SK-N-MC (cell line): ENCODE measurements at regions not wholly inside any gene's neighbourhood (a gene's known extent, or its start where the extent isn't known, plus 50 kb on each side); places are given as distances from the start of the nearest gene placed in this dataset.

Source experiments
- DNase-seq: peaks from one replicate; pipeline ENCODE4 v3.0.0-alpha.2; 2011; ENCODE audit warnings: low read depth, low spot score
- H3K27ac ChIP-seq: fragments of 200-600 bp; sonication (generic); 2 replicates; pipeline ENCODE4 v1.5.1; 2016; ENCODE audit warnings: mixed run types
- H3K36me3 ChIP-seq: fragments of 200-600 bp; sonication (generic); 2 replicates; pipeline ENCODE4 v1.6.1; 2017; ENCODE audit warnings: antibody characterized with exemption, low read length, mixed read lengths; ENCODE audit not compliant: insufficient read depth
- H3K4me3 ChIP-seq: fragments of 200-600 bp; sonication (generic); 2 replicates; pipeline ENCODE4 v1.5.1; 2016
- H3K9ac ChIP-seq: fragments of 200-600 bp; sonication (generic); 2 replicates; pipeline ENCODE4 v1.8.0; 2017; ENCODE audit warnings: mixed run types, mixed read lengths; ENCODE audit not compliant: insufficient read length
- H3K9me3 ChIP-seq: fragments of 200-600 bp; sonication (generic); 2 replicates; pipeline ENCODE4 v1.6.1; 2017; ENCODE audit warnings: low read depth, mild to moderate bottlenecking, antibody characterized with exemption, low read length, moderate library complexity, mixed read lengths
- EZH2 ChIP-seq: fragments of 200-600 bp; sonication (generic); IDR thresholded peaks from one replicate; pipeline ENCODE4 v1.6.1; 2017; ENCODE audit warnings: antibody characterized with exemption
- FOXP2 ChIP-seq: optimal IDR thresholded peaks from 2 replicates; pipeline ENCODE3; 2011; ENCODE audit warnings: mild to moderate bottlenecking, moderate library complexity; ENCODE audit not compliant: insufficient read depth; ENCODE audit errors: extremely low read length, control extremely low read depth
- POLR2AphosphoS5 ChIP-seq: IDR thresholded peaks from 2 replicates; pipeline ENCODE4 v1.6.1; 2012; ENCODE audit warnings: mild to moderate bottlenecking, low read depth, low read length, borderline replicate concordance

GRCh38 chr4:41839916-41840854, 91.7 kb upstream of the PHOX2B start:
- no peaks in the 10 kb centered on the region for H3K9me3 ChIP-seq
- no peak for TF ChIP-seq EZH2
- no peak for TF ChIP-seq FOXP2
- TF ChIP-seq POLR2AphosphoS5: no peak
- H3K9ac ChIP-seq: no peak overlapping the region
- no peaks in the 10 kb centered on the region for H3K36me3 ChIP-seq
- no peak overlapping the region for H3K27ac ChIP-seq
- H3K4me3 ChIP-seq: no peak overlapping the region
- DNase-seq: no peak

GRCh38 chr4:41838590-41838989, 90.1 kb upstream of the PHOX2B start:
- no peak overlapping the region for H3K9ac ChIP-seq
- H3K36me3 ChIP-seq: no peaks in the 10 kb centered on the region
- H3K27ac ChIP-seq: no peak overlapping the region
- H3K9me3 ChIP-seq: no peaks in the 10 kb centered on the region
- no peak overlapping the region for H3K4me3 ChIP-seq
- TF ChIP-seq EZH2: no peak
- no peak for TF ChIP-seq POLR2AphosphoS5
- TF ChIP-seq FOXP2: no peak
- no peak for DNase-seq

- Histone ChIP-seq H3K36me3 (no peaks in the 10 kb centered on the region), H3K9me3 (no peaks in the 10 kb centered on the region), H3K4me3 (no peak overlapping the region), H3K9ac (no peak overlapping the region), H3K27ac (no peak overlapping the region)
- no peak for DNase-seq
- TF ChIP-seq EZH2: no peak
- no peak for TF ChIP-seq FOXP2
- TF ChIP-seq POLR2AphosphoS5: no peak
Measured at GRCh38 chr4:41835321-41835995, 86.9 kb upstream of the PHOX2B start.

GRCh38 chr4:41832961-41833360, 84.4 kb upstream of the PHOX2B start:
- DNase-seq: peak; percentile 74

GRCh38 chr4:41822325-41822724, 73.8 kb upstream of the PHOX2B start:
- TF ChIP-seq EZH2: no peak
- TF ChIP-seq POLR2AphosphoS5: no peak
- no peak for TF ChIP-seq FOXP2
- DNase-seq: no peak
- Histone ChIP-seq H3K9me3 (no peaks in the 10 kb centered on the region), H3K36me3 (no peaks in the 10 kb centered on the region), H3K27ac (no peak overlapping the region), H3K4me3 (no peak overlapping the region), H3K9ac (no peak overlapping the region)

More at GRCh38 chr4:41832961-41833360, 84.4 kb upstream of the PHOX2B start:
- Histone ChIP-seq H3K9me3 (no peaks in the 10 kb centered on the region), H3K9ac (no peak overlapping the region), H3K27ac (no peak overlapping the region), H3K36me3 (no peaks in the 10 kb centered on the region), H3K4me3 (no peak overlapping the region)
- TF ChIP-seq EZH2: no peak
- no peak for TF ChIP-seq FOXP2
- no peak for TF ChIP-seq POLR2AphosphoS5

GRCh38 chr4:41820473-41820872, 71.9 kb upstream of the PHOX2B start:
- TF ChIP-seq FOXP2 (no peak), POLR2AphosphoS5 (no peak), EZH2 (no peak)
- Histone ChIP-seq H3K9ac (no peak overlapping the region), H3K36me3 (no peaks in the 10 kb centered on the region), H3K4me3 (no peak overlapping the region), H3K9me3 (no peaks in the 10 kb centered on the region), H3K27ac (no peak overlapping the region)
- DNase-seq: no peak

- DNase-seq: no peak
- H3K9ac ChIP-seq: no peak overlapping the region
Measured at GRCh38 chr4:41819621-41820020, 71.1 kb upstream of the PHOX2B start.

GRCh38 chr4:41815473-41815872, 66.9 kb upstream of the PHOX2B start:
- H3K4me3 ChIP-seq: no peak overlapping the region
- DNase-seq: no peak
- TF ChIP-seq EZH2: no peak
- no peak for TF ChIP-seq POLR2AphosphoS5
- TF ChIP-seq FOXP2: no peak
- no peak overlapping the region for H3K27ac ChIP-seq
- H3K36me3 ChIP-seq: no peaks in the 10 kb centered on the region
- no peak overlapping the region for H3K9ac ChIP-seq
- H3K9me3 ChIP-seq: no peaks in the 10 kb centered on the region

More at GRCh38 chr4:41819621-41820020, 71.1 kb upstream of the PHOX2B start:
- H3K9me3 ChIP-seq: no peaks in the 10 kb centered on the region
- H3K36me3 ChIP-seq: no peaks in the 10 kb centered on the region
- TF ChIP-seq EZH2: no peak
- TF ChIP-seq POLR2AphosphoS5: no peak
- TF ChIP-seq FOXP2: no peak
- H3K27ac ChIP-seq: no peak overlapping the region
- no peak overlapping the region for H3K4me3 ChIP-seq

- H3K9me3 ChIP-seq: no peaks in the 10 kb centered on the region
- H3K27ac ChIP-seq: no peak overlapping the region
- DNase-seq: no peak
- H3K36me3 ChIP-seq: no peaks in the 10 kb centered on the region
- TF ChIP-seq POLR2AphosphoS5 (no peak), FOXP2 (no peak), EZH2 (no peak)
- H3K4me3 ChIP-seq: no peak overlapping the region
- H3K9ac ChIP-seq: no peak overlapping the region
Measured at GRCh38 chr4:41814565-41814964, 66.0 kb upstream of the PHOX2B start.
